K562 (cell line): ENCODE measurements at regions not wholly inside any gene's neighbourhood (a gene's known extent, or its start where the extent isn't known, plus 50 kb on each side); places are given as distances from the start of the nearest gene placed in this dataset.

Experiments used
- ATAC-seq: fragments of 200-7000 bp; cut with Tn5 transposase; 3 replicates; pipeline ENCODE4 v1.9.1; 2020; ENCODE audit warnings: moderate library complexity
- BruUV-seq: library from RNA; stranded (reverse); fragments of 400-500 nt; replicated peaks from 2 replicates; lab custom pipeline; 2021; lab: Mats Ljungman, UMichigan
- CTCF ChIA-PET: fragments of 300-600 bp; formaldehyde crosslinking; extraction: SDS; loops from one replicate; lab custom pipeline; 2021; ENCODE audit warnings: low intra/inter-chr PET ratio; lab: Yijun Ruan, JAX
- POLR2A ChIA-PET: fragments of 300-600, 350-650 bp; sonication (Branson Sonifier 250); formaldehyde crosslinking; extraction: SDS; loops from one replicate; lab custom pipeline; 2021; ENCODE audit warnings: antibody characterized with exemption, inconsistent platforms; lab: Yijun Ruan, JAX
- DNase-seq, 4 experiments: peaks; one replicate each; pipeline versions ENCODE4 v3.0.0 to v3.0.0-alpha.2; 2011 to 2018; ENCODE audit warnings: low spot score in 3 of 4, mixed read lengths in 3 of 4; ENCODE audit errors: extremely low read depth in 1 of 4
- FAIRE-seq: peaks from 2 replicates; lab custom pipeline; 2011; peaks lifted over from hg19 to GRCh38; lab: Jason Lieb, UNC
- H2AFZ ChIP-seq: 2 replicates; pipeline ENCODE4 v1.6.0; 2011; ENCODE audit warnings: low read depth, low read length, control low read depth, inconsistent platforms
- H3K27ac ChIP-seq: fragments of 200-600 bp; 3 replicates; pipeline ENCODE4 v1.8.0; 2011; ENCODE audit warnings: low read depth, mild to moderate bottlenecking, control low read depth, inconsistent platforms, low read length, moderate library complexity, mixed read lengths; ENCODE audit errors: extremely low read depth
- H3K27me3 ChIP-seq, 2 experiments: fragments of 300-600 bp in 1 of 2; 2 replicates in 1 of 2; 3 replicates in 1 of 2; pipeline versions ENCODE4 v1.6.0 to v1.8.0; 2011; ENCODE audit warnings: inconsistent platforms in 2 of 2, low read length in 2 of 2, mild to moderate bottlenecking in 1 of 2, mixed read lengths in 1 of 2, moderate library complexity in 1 of 2; ENCODE audit not compliant: control insufficient read depth in 2 of 2, insufficient read depth in 2 of 2
- H3K36me3 ChIP-seq: fragments of 300-600 bp; 3 replicates; pipeline ENCODE4 v1.8.0; 2011; ENCODE audit warnings: mild to moderate bottlenecking, low read length, inconsistent platforms; ENCODE audit not compliant: control insufficient read depth, insufficient read depth
- H3K4me1 ChIP-seq, 2 experiments: fragments of 200-600 bp in 1 of 2; replicated peaks in 1 of 2; 2 replicates in 1 of 2; 3 replicates in 1 of 2; pipeline versions ENCODE4 v1.5.1 to v1.8.0; 2011; ENCODE audit warnings: inconsistent platforms in 2 of 2, low read length in 2 of 2, mild to moderate bottlenecking in 1 of 2, mixed read lengths in 1 of 2, moderate library complexity in 1 of 2; ENCODE audit not compliant: control insufficient read depth in 2 of 2, insufficient read depth in 2 of 2
- H3K4me2 ChIP-seq: 2 replicates; pipeline ENCODE4 v1.6.1; 2011; ENCODE audit warnings: low read length, control low read depth, inconsistent platforms, mixed read lengths; ENCODE audit not compliant: insufficient read depth
- H3K4me3 ChIP-seq: fragments of 200-600 bp; sonication (generic), shearing (Covaris generic); 2 replicates; pipeline ENCODE4 v1.5.1; 2016; ENCODE audit warnings: control low read depth, inconsistent platforms
- H3K79me2 ChIP-seq: fragments of 200-600 bp; 3 replicates; pipeline ENCODE4 v1.8.0; 2011; ENCODE audit warnings: low read length, inconsistent platforms; ENCODE audit not compliant: control insufficient read depth, insufficient read depth
- H3K9ac ChIP-seq, 2 experiments: 2 replicates each; pipeline versions ENCODE4 v1.6.0 to v1.6.1; 2011; ENCODE audit warnings: low read depth in 2 of 2, low read length in 2 of 2, control low read depth in 1 of 2, inconsistent platforms in 1 of 2, mild to moderate bottlenecking in 1 of 2, mixed read lengths in 1 of 2; ENCODE audit not compliant: insufficient read depth in 1 of 2
- H3K9me1 ChIP-seq: one replicate; pipeline ENCODE4 v1.6.0; 2011; ENCODE audit warnings: inconsistent platforms, mild to moderate bottlenecking, low read length, moderate library complexity; ENCODE audit not compliant: control insufficient read depth, insufficient read depth
- H3K9me3 ChIP-seq: replicated peaks from 2 replicates; pipeline ENCODE4 v1.5.1; 2011; ENCODE audit warnings: low read depth, low read length, inconsistent platforms; ENCODE audit not compliant: control insufficient read depth, insufficient read depth
- H4K20me1 ChIP-seq: replicated peaks from 2 replicates; pipeline ENCODE4 v1.6.1; 2011; ENCODE audit warnings: low read length, inconsistent platforms, mixed read lengths; ENCODE audit not compliant: control insufficient read depth, insufficient read depth
- CBX3 ChIP-seq, 2 experiments: IDR thresholded peaks; 1 replicate in 1 of 2; 2 replicates in 1 of 2; pipeline ENCODE4 v1.6.1; 2012; ENCODE audit warnings: inconsistent platforms in 2 of 2, low read length in 2 of 2, borderline replicate concordance in 1 of 2, control low read depth in 1 of 2
- RBBP5 ChIP-seq: fragments of 200-600 bp; sonication (generic); IDR thresholded peaks from 2 replicates; pipeline ENCODE4 v1.6.1; 2012; ENCODE audit warnings: borderline replicate concordance, mild to moderate bottlenecking, low read length, control low read depth, inconsistent platforms; ENCODE audit not compliant: insufficient read depth, poor library complexity, severe bottlenecking
- SNIP1 ChIP-seq: fragments of 450-650 bp; IDR thresholded peaks from 2 replicates; pipeline ENCODE4 v1.7.1; 2017; ENCODE audit warnings: low read depth, mild to moderate bottlenecking
- TSC22D4 ChIP-seq: fragments of 450-650 bp; IDR thresholded peaks from 2 replicates; pipeline ENCODE4 v1.6.1; 2016; ENCODE audit warnings: missing genetic modification characterization, missing biosample characterization, control low read depth
- ZNF121 ChIP-seq: sonication (generic); formaldehyde crosslinking; conservative IDR thresholded peaks from 2 replicates; pipeline ENCODE4 v1.8.0; 2022; ENCODE audit warnings: missing genetic modification reagents
- ZNF584 ChIP-seq: fragments of 200-800 bp; sonication (Bioruptor generic); IDR thresholded peaks from 2 replicates; pipeline ENCODE4 v1.6.1; 2016; ENCODE audit warnings: low read depth, mild to moderate bottlenecking, missing genetic modification characterization, missing compliant biosample characterization
- in situ Hi-C: fragments of 300-500 bp; cut with MboI; formaldehyde crosslinking; loops from 4 replicates; pipeline ENCODE4 v1.15.0; 2018; ENCODE audit warnings: inconsistent platforms, mixed read lengths
- intact Hi-C: fragments of 100-400 bp; cut with micrococcal nuclease; formaldehyde crosslinking; loops from 2 replicates; pipeline ENCODE4 v1.14.2; 2022

DNA sequence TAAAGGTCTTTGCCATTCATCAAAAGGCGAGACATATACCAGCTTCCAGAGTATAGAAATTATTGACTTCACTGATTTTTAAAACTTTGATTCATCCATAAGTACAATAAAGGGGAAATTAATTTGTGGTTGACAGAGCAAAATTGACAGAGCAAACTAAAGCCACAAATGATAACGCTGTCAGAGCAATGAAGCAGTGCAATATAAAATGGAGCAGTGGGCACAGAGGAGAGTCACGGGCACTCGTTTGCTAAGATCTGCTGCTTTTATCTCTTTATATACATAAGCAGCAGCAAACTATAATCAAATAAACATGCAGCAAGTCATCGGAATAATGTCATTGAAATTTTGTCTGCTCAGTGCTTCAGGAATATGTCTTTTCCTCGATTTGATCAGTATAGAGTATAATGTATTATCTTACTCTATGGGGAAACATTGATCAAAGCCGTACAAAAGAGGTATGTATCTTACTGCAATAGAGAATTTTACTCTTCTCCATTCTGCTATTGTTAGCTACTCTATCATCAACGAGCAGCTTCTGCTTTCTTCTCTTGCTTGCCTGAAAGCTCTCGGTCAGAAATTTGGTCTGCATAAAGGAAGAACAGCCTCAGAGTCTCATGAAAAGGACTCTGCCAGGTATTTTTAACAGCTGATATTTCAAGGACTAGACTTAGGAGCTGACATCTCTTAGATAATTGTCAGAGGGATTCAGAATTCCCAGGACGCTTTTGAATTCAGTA is 546.0 kb upstream of the ARID1B start (continued):
- no peak for TF ChIP-seq SNIP1

GRCh38 chr6:156219973-156220372 is 557.2 kb upstream of the ARID1B start:
- Histone ChIP-seq H3K79me2 (no peaks in the 10 kb centered on the region), H3K4me1 (no peaks in the 10 kb centered on the region), H2AFZ (no peak overlapping the region), H3K4me2 (no peak overlapping the region), H3K27ac (no peak overlapping the region), H3K9ac (no peak overlapping the region), H3K4me3 (no peak overlapping the region), H3K9me3 (no peaks in the 10 kb centered on the region), H3K27me3 (no peaks in the 10 kb centered on the region), H4K20me1 (no peaks in the 10 kb centered on the region), H3K9me1 (no peaks in the 10 kb centered on the region), H3K36me3 (no peaks in the 10 kb centered on the region)
- DNase-seq = no peak
- CTCF ChIA-PET = no interaction called here
- no peak for FAIRE-seq
- no peak for ATAC-seq
- POLR2A ChIA-PET = no interaction called here
- intact Hi-C loops = no loop called here
- in situ Hi-C loops = no loop called here
- BruUV-seq = no TSS peak
- TF ChIP-seq ZNF584 (CRISPR knock-in tag) (no peak), RBBP5 (no peak), TSC22D4 (tag) (no peak), ZNF121 (CRISPR knock-in tag) (no peak), CBX3 (IDR thresholded peaks at IDR 0.05; ENCODE audit: borderline replicate concordance in 1 of 2, low read length in 2 of 2) (no peak)
